ENCODE measurements at regions not wholly inside any gene's neighbourhood (a gene's known extent, or its start where the extent isn't known, plus 50 kb on each side); places are given as distances from the start of the nearest gene placed in this dataset.

- DNase-seq (ENCODE audit: low read depth in 4 of 6, low spot score in 6 of 6) = no peak
- Histone ChIP-seq H3K36me3 (ENCODE audit: control insufficient read depth, insufficient read depth, low read length) (no peaks in the 10 kb centered on the region), H3K4me1 (ENCODE audit: control insufficient read depth, insufficient read depth, low read length) (no peaks in the 10 kb centered on the region), H3K27ac (ENCODE audit: low read depth, low read length) (no peak overlapping the region), H3K27me3 (ENCODE audit: control insufficient read depth, insufficient read depth, low read length) (no peaks in the 10 kb centered on the region), H3K4me3 (ENCODE audit: low read depth, low read length) (no peak overlapping the region), H3K9me3 (ENCODE audit: control insufficient read depth, insufficient read depth, low read length) (no peaks in the 10 kb centered on the region)
- 69% methylated on average over 2 of the region's 2 CpGs for WGBS (ENCODE audit: insufficient coverage)
Observed at GRCh38 chr9:108117306-108117705, 627.7 kb upstream of the KLF4 start.

GRCh38 chr9:108113596-108113995 lies 624.0 kb upstream of the KLF4 start:
- no peaks in the 10 kb centered on the region for H3K27me3 ChIP-seq (ENCODE audit: control insufficient read depth, insufficient read depth, low read length)
- WGBS (ENCODE audit: insufficient coverage) = 75% methylated on average over 1 of the region's 2 CpGs
- H3K4me1 ChIP-seq (ENCODE audit: control insufficient read depth, insufficient read depth, low read length) = no peaks in the 10 kb centered on the region

GRCh38 chr9:108109927-108110690 lies 620.5 kb upstream of the KLF4 start:
- no peak overlapping the region for H3K27ac ChIP-seq (ENCODE audit: low read depth, low read length)
- WGBS (ENCODE audit: insufficient coverage) = 98% methylated on average over 4 of the region's 5 CpGs
- no peaks in the 10 kb centered on the region for H3K27me3 ChIP-seq (ENCODE audit: control insufficient read depth, insufficient read depth, low read length)
- H3K36me3 ChIP-seq (ENCODE audit: control insufficient read depth, insufficient read depth, low read length) = no peaks in the 10 kb centered on the region
- no peaks in the 10 kb centered on the region for H3K4me1 ChIP-seq (ENCODE audit: control insufficient read depth, insufficient read depth, low read length)
- H3K4me3 ChIP-seq (ENCODE audit: low read depth, low read length) = no peak overlapping the region
- no peaks in the 10 kb centered on the region for H3K9me3 ChIP-seq (ENCODE audit: control insufficient read depth, insufficient read depth, low read length)
- DNase-seq (ENCODE audit: low read depth in 4 of 6, low spot score in 6 of 6) = no peak

More at GRCh38 chr9:108113596-108113995, 624.0 kb upstream of the KLF4 start:
- Histone ChIP-seq H3K9me3 (ENCODE audit: control insufficient read depth, insufficient read depth, low read length) (no peaks in the 10 kb centered on the region), H3K27ac (ENCODE audit: low read depth, low read length) (no peak overlapping the region), H3K4me3 (ENCODE audit: low read depth, low read length) (no peak overlapping the region), H3K36me3 (ENCODE audit: control insufficient read depth, insufficient read depth, low read length) (no peaks in the 10 kb centered on the region)
- no peak for DNase-seq (ENCODE audit: low read depth in 4 of 6, low spot score in 6 of 6)

- WGBS (ENCODE audit: insufficient coverage) = no CpG with 5 or more reads among the region's 2 CpGs
- H3K4me3 ChIP-seq (ENCODE audit: low read depth, low read length) = no peak overlapping the region
- no peaks in the 10 kb centered on the region for H3K36me3 ChIP-seq (ENCODE audit: control insufficient read depth, insufficient read depth, low read length)
- H3K9me3 ChIP-seq (ENCODE audit: control insufficient read depth, insufficient read depth, low read length) = no peaks in the 10 kb centered on the region
- no peaks in the 10 kb centered on the region for H3K4me1 ChIP-seq (ENCODE audit: control insufficient read depth, insufficient read depth, low read length)
- no peak for DNase-seq (ENCODE audit: low read depth in 4 of 6, low spot score in 6 of 6)
- no peak overlapping the region for H3K27ac ChIP-seq (ENCODE audit: low read depth, low read length)
- H3K27me3 ChIP-seq (ENCODE audit: control insufficient read depth, insufficient read depth, low read length) = no peaks in the 10 kb centered on the region
Observed at GRCh38 chr9:108108852-108109448, 619.4 kb upstream of the KLF4 start.

- no CpG with 5 or more reads among the region's 4 CpGs for WGBS (ENCODE audit: insufficient coverage)
- H3K4me3 ChIP-seq (ENCODE audit: low read depth, low read length) = no peak overlapping the region
- no peaks in the 10 kb centered on the region for H3K27me3 ChIP-seq (ENCODE audit: control insufficient read depth, insufficient read depth, low read length)
- DNase-seq (ENCODE audit: low read depth in 4 of 6, low spot score in 6 of 6) = no peak
- H3K9me3 ChIP-seq (ENCODE audit: control insufficient read depth, insufficient read depth, low read length) = no peaks in the 10 kb centered on the region
- H3K27ac ChIP-seq (ENCODE audit: low read depth, low read length) = no peak overlapping the region
- no peaks in the 10 kb centered on the region for H3K4me1 ChIP-seq (ENCODE audit: control insufficient read depth, insufficient read depth, low read length)
- H3K36me3 ChIP-seq (ENCODE audit: control insufficient read depth, insufficient read depth, low read length) = no peaks in the 10 kb centered on the region
Observed at GRCh38 chr9:108108280-108108851, 618.8 kb upstream of the KLF4 start.

GRCh38 chr9:108105885-108106284 lies 616.3 kb upstream of the KLF4 start:
- no peaks in the 10 kb centered on the region for H3K4me1 ChIP-seq (ENCODE audit: control insufficient read depth, insufficient read depth, low read length)
- H3K9me3 ChIP-seq (ENCODE audit: control insufficient read depth, insufficient read depth, low read length) = no peaks in the 10 kb centered on the region
- DNase-seq (ENCODE audit: low read depth in 4 of 6, low spot score in 6 of 6) = peak in 1 of 6 donors; percentile 11
- no peaks in the 10 kb centered on the region for H3K36me3 ChIP-seq (ENCODE audit: control insufficient read depth, insufficient read depth, low read length)
- H3K27ac ChIP-seq (ENCODE audit: low read depth, low read length) = no peak overlapping the region
- 48% methylated on average over 5 of the region's 5 CpGs for WGBS (ENCODE audit: insufficient coverage)
- H3K27me3 ChIP-seq (ENCODE audit: control insufficient read depth, insufficient read depth, low read length) = no peaks in the 10 kb centered on the region
- no peak overlapping the region for H3K4me3 ChIP-seq (ENCODE audit: low read depth, low read length)

GRCh38 chr9:108104991-108105390 lies 615.4 kb upstream of the KLF4 start:
- Histone ChIP-seq H3K27me3 (ENCODE audit: control insufficient read depth, insufficient read depth, low read length) (no peaks in the 10 kb centered on the region), H3K9me3 (ENCODE audit: control insufficient read depth, insufficient read depth, low read length) (no peaks in the 10 kb centered on the region), H3K36me3 (ENCODE audit: control insufficient read depth, insufficient read depth, low read length) (no peaks in the 10 kb centered on the region), H3K27ac (ENCODE audit: low read depth, low read length) (no peak overlapping the region), H3K4me1 (ENCODE audit: control insufficient read depth, insufficient read depth, low read length) (no peaks in the 10 kb centered on the region), H3K4me3 (ENCODE audit: low read depth, low read length) (no peak overlapping the region)
- 100% methylated on average over 1 of the region's 1 CpG for WGBS (ENCODE audit: insufficient coverage)
- no peak for DNase-seq (ENCODE audit: low read depth in 4 of 6, low spot score in 6 of 6)

- Histone ChIP-seq H3K27me3 (ENCODE audit: control insufficient read depth, insufficient read depth, low read length) (no peaks in the 10 kb centered on the region), H3K36me3 (ENCODE audit: control insufficient read depth, insufficient read depth, low read length) (no peaks in the 10 kb centered on the region), H3K4me3 (ENCODE audit: low read depth, low read length) (no peak overlapping the region), H3K27ac (ENCODE audit: low read depth, low read length) (no peak overlapping the region), H3K9me3 (ENCODE audit: control insufficient read depth, insufficient read depth, low read length) (no peaks in the 10 kb centered on the region), H3K4me1 (ENCODE audit: control insufficient read depth, insufficient read depth, low read length) (no peaks in the 10 kb centered on the region)
- no peak for DNase-seq (ENCODE audit: low read depth in 4 of 6, low spot score in 6 of 6)
- WGBS (ENCODE audit: insufficient coverage) = no CpG with 5 or more reads among the region's 1 CpG
Observed at GRCh38 chr9:108103046-108103693, 613.6 kb upstream of the KLF4 start.

- no peak for DNase-seq (ENCODE audit: low read depth in 4 of 6, low spot score in 6 of 6)
- no CpG with 5 or more reads among the region's 1 CpG for WGBS (ENCODE audit: insufficient coverage)
- H3K27ac ChIP-seq (ENCODE audit: low read depth, low read length) = no peak overlapping the region
- no peaks in the 10 kb centered on the region for H3K9me3 ChIP-seq (ENCODE audit: control insufficient read depth, insufficient read depth, low read length)
- H3K27me3 ChIP-seq (ENCODE audit: control insufficient read depth, insufficient read depth, low read length) = no peaks in the 10 kb centered on the region
- no peak overlapping the region for H3K4me3 ChIP-seq (ENCODE audit: low read depth, low read length)
- H3K4me1 ChIP-seq (ENCODE audit: control insufficient read depth, insufficient read depth, low read length) = no peaks in the 10 kb centered on the region
- H3K36me3 ChIP-seq (ENCODE audit: control insufficient read depth, insufficient read depth, low read length) = no peaks in the 10 kb centered on the region
Observed at GRCh38 chr9:108101410-108101809, 611.8 kb upstream of the KLF4 start.
